ENCODE measurements at regions not wholly inside any gene's neighbourhood (a gene's known extent, or its start where the extent isn't known, plus 50 kb on each side); places are given as distances from the start of the nearest gene placed in this dataset.
"Not testable (repeated sequence)": the region's sequence is repeated elsewhere in the genome, so short reads cannot be mapped to it uniquely, and the experiment has no call there.

- no peaks in the 10 kb centered on the region for H3K27me3 ChIP-seq (ENCODE audit: low read depth, low read length)
- H3K4me3 ChIP-seq (ENCODE audit: low read depth in 1 of 2, low read length in 2 of 2), result no peak overlapping the region
Measured at GRCh38 chr3:176619833-176620232, 577.4 kb downstream of the TBL1XR1 start.

GRCh38 chr3:176615826-176616225 is 581.5 kb downstream of the TBL1XR1 start:
- Histone ChIP-seq H3K4me3 (ENCODE audit: low read depth in 1 of 2, low read length in 2 of 2) (no peak overlapping the region), H3K27ac (ENCODE audit: low read length) (no peak overlapping the region), H3K27me3 (ENCODE audit: low read depth, low read length) (no peaks in the 10 kb centered on the region), H3K9me3 (ENCODE audit: control insufficient read depth in 1 of 2, low read length in 2 of 2) (no peaks in the 10 kb centered on the region), H3K4me1 (ENCODE audit: control insufficient read depth in 1 of 2, insufficient read depth in 2 of 2, low read length in 2 of 2) (no peaks in the 10 kb centered on the region), H3K36me3 (ENCODE audit: control insufficient read depth in 1 of 2, insufficient read depth in 2 of 2, low read length in 2 of 2) (no peaks in the 10 kb centered on the region)

More at GRCh38 chr3:176619833-176620232, 577.4 kb downstream of the TBL1XR1 start:
- no peaks in the 10 kb centered on the region for H3K36me3 ChIP-seq (ENCODE audit: control insufficient read depth in 1 of 2, insufficient read depth in 2 of 2, low read length in 2 of 2)
- H3K9me3 ChIP-seq (ENCODE audit: control insufficient read depth in 1 of 2, low read length in 2 of 2), result no peaks in the 10 kb centered on the region
- H3K27ac ChIP-seq (ENCODE audit: low read length), result no peak overlapping the region
- no peaks in the 10 kb centered on the region for H3K4me1 ChIP-seq (ENCODE audit: control insufficient read depth in 1 of 2, insufficient read depth in 2 of 2, low read length in 2 of 2)

- H3K27ac ChIP-seq (ENCODE audit: low read length), result no peak overlapping the region
- H3K4me3 ChIP-seq (ENCODE audit: low read depth in 1 of 2, low read length in 2 of 2), result no peak overlapping the region
- H3K9me3 ChIP-seq (ENCODE audit: control insufficient read depth in 1 of 2, low read length in 2 of 2), result no peaks in the 10 kb centered on the region
- H3K36me3 ChIP-seq (ENCODE audit: control insufficient read depth in 1 of 2, insufficient read depth in 2 of 2, low read length in 2 of 2), result no peaks in the 10 kb centered on the region
- H3K27me3 ChIP-seq (ENCODE audit: low read depth, low read length), result no peaks in the 10 kb centered on the region
- no peaks in the 10 kb centered on the region for H3K4me1 ChIP-seq (ENCODE audit: control insufficient read depth in 1 of 2, insufficient read depth in 2 of 2, low read length in 2 of 2)
Measured at GRCh38 chr3:176611703-176612102, 585.6 kb downstream of the TBL1XR1 start.

GRCh38 chr3:176609361-176609760 is 587.9 kb downstream of the TBL1XR1 start:
- no peak overlapping the region for H3K4me3 ChIP-seq (ENCODE audit: low read depth in 1 of 2, low read length in 2 of 2)
- no peaks in the 10 kb centered on the region for H3K9me3 ChIP-seq (ENCODE audit: control insufficient read depth in 1 of 2, low read length in 2 of 2)
- H3K27ac ChIP-seq (ENCODE audit: low read length), result no peak overlapping the region
- no peaks in the 10 kb centered on the region for H3K4me1 ChIP-seq (ENCODE audit: control insufficient read depth in 1 of 2, insufficient read depth in 2 of 2, low read length in 2 of 2)
- no peaks in the 10 kb centered on the region for H3K36me3 ChIP-seq (ENCODE audit: control insufficient read depth in 1 of 2, insufficient read depth in 2 of 2, low read length in 2 of 2)
- no peaks in the 10 kb centered on the region for H3K27me3 ChIP-seq (ENCODE audit: low read depth, low read length)

GRCh38 chr3:176605553-176605952 is 591.7 kb downstream of the TBL1XR1 start:
- not testable (repeated sequence) for H3K27me3 ChIP-seq (ENCODE audit: low read depth, low read length); H3K36me3 ChIP-seq (ENCODE audit: control insufficient read depth in 1 of 2, insufficient read depth in 2 of 2, low read length in 2 of 2); H3K27ac ChIP-seq (ENCODE audit: low read length); H3K9me3 ChIP-seq (ENCODE audit: control insufficient read depth in 1 of 2, low read length in 2 of 2); H3K4me3 ChIP-seq (ENCODE audit: low read depth in 1 of 2, low read length in 2 of 2); H3K4me1 ChIP-seq (ENCODE audit: control insufficient read depth in 1 of 2, insufficient read depth in 2 of 2, low read length in 2 of 2)

DNA sequence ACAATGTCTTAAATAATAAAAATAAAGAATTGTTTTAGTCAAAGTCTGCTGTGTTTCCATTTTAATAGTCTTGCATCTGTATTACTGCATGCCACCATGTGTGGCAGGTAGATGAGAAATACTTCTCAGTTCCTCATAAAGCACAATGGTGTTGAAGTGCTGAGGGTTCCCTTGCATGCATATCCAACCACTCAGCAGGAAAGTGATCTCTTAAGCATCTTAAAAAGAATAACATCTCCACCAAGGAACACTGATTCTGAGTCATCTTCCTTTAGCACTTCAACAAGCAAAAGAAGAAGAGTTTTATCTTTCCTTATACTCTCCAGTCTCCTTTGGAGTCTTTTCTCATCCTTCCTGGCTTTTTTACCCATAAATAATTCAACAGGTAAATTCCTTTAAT is 602.0 kb downstream of the TBL1XR1 start:
- no peaks in the 10 kb centered on the region for H3K36me3 ChIP-seq (ENCODE audit: control insufficient read depth in 1 of 2, insufficient read depth in 2 of 2, low read length in 2 of 2)
- no peaks in the 10 kb centered on the region for H3K27me3 ChIP-seq (ENCODE audit: low read depth, low read length)
- H3K4me1 ChIP-seq (ENCODE audit: control insufficient read depth in 1 of 2, insufficient read depth in 2 of 2, low read length in 2 of 2), result no peaks in the 10 kb centered on the region
- H3K9me3 ChIP-seq (ENCODE audit: control insufficient read depth in 1 of 2, low read length in 2 of 2), result no peaks in the 10 kb centered on the region
- H3K4me3 ChIP-seq (ENCODE audit: low read depth in 1 of 2, low read length in 2 of 2), result no peak overlapping the region
- no peak overlapping the region for H3K27ac ChIP-seq (ENCODE audit: low read length)

DNA sequence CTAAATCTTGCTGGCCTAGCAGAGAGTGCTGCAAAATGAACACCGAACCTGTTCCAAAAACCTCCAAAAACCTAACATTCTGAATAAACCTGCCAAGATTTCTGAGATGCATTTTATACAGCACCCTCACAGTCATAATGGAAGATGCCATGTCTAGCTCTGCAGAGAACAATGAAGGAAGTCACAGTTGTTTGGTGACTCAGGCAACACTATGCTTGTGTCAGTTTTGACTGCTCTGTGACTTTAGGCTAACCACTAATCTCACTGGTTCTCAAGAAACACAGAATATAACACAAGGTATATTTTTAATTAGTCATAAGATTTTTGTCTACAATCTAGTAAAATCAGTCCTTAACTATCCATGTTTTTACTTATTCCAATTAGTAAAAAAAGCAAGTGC is 606.6 kb downstream of the TBL1XR1 start:
- H3K27ac ChIP-seq (ENCODE audit: low read length), result no peak overlapping the region
- H3K27me3 ChIP-seq (ENCODE audit: low read depth, low read length), result no peaks in the 10 kb centered on the region
- no peaks in the 10 kb centered on the region for H3K4me1 ChIP-seq (ENCODE audit: control insufficient read depth in 1 of 2, insufficient read depth in 2 of 2, low read length in 2 of 2)
- H3K36me3 ChIP-seq (ENCODE audit: control insufficient read depth in 1 of 2, insufficient read depth in 2 of 2, low read length in 2 of 2), result no peaks in the 10 kb centered on the region
- H3K4me3 ChIP-seq (ENCODE audit: low read depth in 1 of 2, low read length in 2 of 2), result no peak overlapping the region
- H3K9me3 ChIP-seq (ENCODE audit: control insufficient read depth in 1 of 2, low read length in 2 of 2), result no peaks in the 10 kb centered on the region

DNA sequence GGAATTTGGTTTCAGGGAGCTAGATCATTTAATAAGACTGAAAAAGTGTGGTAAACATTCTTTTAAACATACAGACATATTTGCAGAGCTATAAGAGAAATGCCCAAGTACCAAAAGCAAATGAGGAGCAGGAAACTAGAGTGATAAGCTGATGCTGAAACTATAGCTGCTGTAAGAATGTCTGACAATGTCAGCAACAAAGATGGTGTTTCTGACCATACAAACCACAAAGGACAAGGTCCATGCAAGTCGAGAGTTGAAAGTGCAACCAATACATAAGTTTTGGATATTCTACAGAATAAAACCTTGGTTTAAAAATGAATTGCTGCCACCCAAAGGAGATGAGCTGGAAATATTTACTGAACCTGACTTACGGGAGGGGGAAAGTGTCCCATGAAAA is 610.2 kb downstream of the TBL1XR1 start:
- Histone ChIP-seq H3K9me3 (ENCODE audit: control insufficient read depth in 1 of 2, low read length in 2 of 2) (no peaks in the 10 kb centered on the region), H3K27ac (ENCODE audit: low read length) (no peak overlapping the region), H3K4me3 (ENCODE audit: low read depth in 1 of 2, low read length in 2 of 2) (no peak overlapping the region), H3K36me3 (ENCODE audit: control insufficient read depth in 1 of 2, insufficient read depth in 2 of 2, low read length in 2 of 2) (no peaks in the 10 kb centered on the region), H3K4me1 (ENCODE audit: control insufficient read depth in 1 of 2, insufficient read depth in 2 of 2, low read length in 2 of 2) (no peaks in the 10 kb centered on the region), H3K27me3 (ENCODE audit: low read depth, low read length) (no peaks in the 10 kb centered on the region)

DNA sequence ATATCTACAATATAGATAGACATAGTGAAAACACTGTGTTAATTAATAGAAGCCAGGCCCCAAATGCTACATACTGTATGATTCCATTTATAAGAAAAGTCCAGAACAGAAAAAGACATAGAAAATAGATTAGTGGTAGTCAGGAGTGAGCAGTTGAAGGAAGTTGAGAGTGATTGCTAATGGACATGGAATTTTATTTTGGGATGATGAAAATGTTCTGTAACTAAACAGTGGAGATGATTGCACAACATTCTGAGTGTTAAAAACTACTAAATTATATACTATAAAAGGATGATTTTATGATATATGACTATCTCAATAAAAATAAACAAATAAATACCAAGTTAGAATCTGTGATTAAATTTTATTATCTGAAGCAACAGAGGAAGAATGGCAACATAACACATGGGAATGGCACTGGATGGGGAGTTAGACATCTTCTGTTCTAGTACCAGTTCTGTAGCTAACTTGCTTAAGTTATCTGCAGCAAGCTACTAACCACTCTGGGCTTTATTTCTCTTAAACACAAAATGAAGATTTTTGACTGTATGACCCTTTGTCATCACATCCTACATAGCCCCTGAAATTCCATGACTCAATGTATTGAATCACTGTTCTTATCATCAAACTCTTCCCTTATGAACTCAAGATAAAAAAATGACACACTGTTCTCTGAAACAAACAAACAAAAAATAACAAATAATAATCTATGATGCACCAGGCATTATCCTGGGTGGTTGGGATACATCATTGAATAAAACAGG is 612.7 kb downstream of the TBL1XR1 start:
- Histone ChIP-seq H3K9me3 (ENCODE audit: control insufficient read depth in 1 of 2, low read length in 2 of 2) (no peaks in the 10 kb centered on the region), H3K4me1 (ENCODE audit: control insufficient read depth in 1 of 2, insufficient read depth in 2 of 2, low read length in 2 of 2) (no peaks in the 10 kb centered on the region), H3K27me3 (ENCODE audit: low read depth, low read length) (no peaks in the 10 kb centered on the region), H3K27ac (ENCODE audit: low read length) (no peak overlapping the region), H3K4me3 (ENCODE audit: low read depth in 1 of 2, low read length in 2 of 2) (no peak overlapping the region), H3K36me3 (ENCODE audit: control insufficient read depth in 1 of 2, insufficient read depth in 2 of 2, low read length in 2 of 2) (no peaks in the 10 kb centered on the region)

DNA sequence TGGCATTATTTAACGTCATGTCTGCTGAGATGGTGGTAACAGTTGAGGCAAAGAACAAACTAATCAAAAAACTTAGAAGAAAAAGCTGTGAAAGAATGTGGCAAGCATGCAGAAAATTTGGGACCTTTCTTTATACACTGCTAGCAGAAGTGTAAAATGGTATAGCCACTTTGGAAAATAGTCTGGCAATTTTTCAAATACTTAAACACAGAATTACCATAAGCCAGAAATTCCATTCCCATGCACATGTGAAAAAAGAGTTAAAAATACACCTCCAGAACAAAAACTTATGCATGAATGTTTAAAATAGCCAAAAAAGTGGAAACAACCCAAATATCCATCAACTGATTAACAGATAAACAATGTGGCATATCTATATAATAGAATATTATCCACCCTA is 613.3 kb downstream of the TBL1XR1 start:
- no peaks in the 10 kb centered on the region for H3K27me3 ChIP-seq (ENCODE audit: low read depth, low read length)
- H3K4me1 ChIP-seq (ENCODE audit: control insufficient read depth in 1 of 2, insufficient read depth in 2 of 2, low read length in 2 of 2), result no peaks in the 10 kb centered on the region
- H3K27ac ChIP-seq (ENCODE audit: low read length), result no peak overlapping the region
- no peaks in the 10 kb centered on the region for H3K9me3 ChIP-seq (ENCODE audit: control insufficient read depth in 1 of 2, low read length in 2 of 2)
- H3K4me3 ChIP-seq (ENCODE audit: low read depth in 1 of 2, low read length in 2 of 2), result no peak overlapping the region
- no peaks in the 10 kb centered on the region for H3K36me3 ChIP-seq (ENCODE audit: control insufficient read depth in 1 of 2, insufficient read depth in 2 of 2, low read length in 2 of 2)

- no peak overlapping the region for H3K27ac ChIP-seq (ENCODE audit: low read length)
- no peaks in the 10 kb centered on the region for H3K9me3 ChIP-seq (ENCODE audit: control insufficient read depth in 1 of 2, low read length in 2 of 2)
- no peaks in the 10 kb centered on the region for H3K4me1 ChIP-seq (ENCODE audit: control insufficient read depth in 1 of 2, insufficient read depth in 2 of 2, low read length in 2 of 2)
- no peaks in the 10 kb centered on the region for H3K36me3 ChIP-seq (ENCODE audit: control insufficient read depth in 1 of 2, insufficient read depth in 2 of 2, low read length in 2 of 2)
- no peak overlapping the region for H3K4me3 ChIP-seq (ENCODE audit: low read depth in 1 of 2, low read length in 2 of 2)
- H3K27me3 ChIP-seq (ENCODE audit: low read depth, low read length), result no peaks in the 10 kb centered on the region
Measured at GRCh38 chr3:176581589-176581988, 615.7 kb downstream of the TBL1XR1 start.

- H3K4me1 ChIP-seq (ENCODE audit: control insufficient read depth in 1 of 2, insufficient read depth in 2 of 2, low read length in 2 of 2), result no peaks in the 10 kb centered on the region
Measured at GRCh38 chr3:176579711-176580185, 617.5 kb downstream of the TBL1XR1 start.

More at GRCh38 chr3:176579711-176580185, 617.5 kb downstream of the TBL1XR1 start:
- Histone ChIP-seq H3K4me3 (ENCODE audit: low read depth in 1 of 2, low read length in 2 of 2) (no peak overlapping the region), H3K27me3 (ENCODE audit: low read depth, low read length) (no peaks in the 10 kb centered on the region), H3K27ac (ENCODE audit: low read length) (no peak overlapping the region), H3K36me3 (ENCODE audit: control insufficient read depth in 1 of 2, insufficient read depth in 2 of 2, low read length in 2 of 2) (no peaks in the 10 kb centered on the region), H3K9me3 (ENCODE audit: control insufficient read depth in 1 of 2, low read length in 2 of 2) (no peaks in the 10 kb centered on the region)

Measured in muscle layer of duodenum (tissue), 2 donors.